ENCODE measurements at regions not wholly inside any gene's neighbourhood (a gene's known extent, or its start where the extent isn't known, plus 50 kb on each side); places are given as distances from the start of the nearest gene placed in this dataset.
A peak's percentile ranks its signal among the peaks of the same experiment; 100 is the strongest.

DNA sequence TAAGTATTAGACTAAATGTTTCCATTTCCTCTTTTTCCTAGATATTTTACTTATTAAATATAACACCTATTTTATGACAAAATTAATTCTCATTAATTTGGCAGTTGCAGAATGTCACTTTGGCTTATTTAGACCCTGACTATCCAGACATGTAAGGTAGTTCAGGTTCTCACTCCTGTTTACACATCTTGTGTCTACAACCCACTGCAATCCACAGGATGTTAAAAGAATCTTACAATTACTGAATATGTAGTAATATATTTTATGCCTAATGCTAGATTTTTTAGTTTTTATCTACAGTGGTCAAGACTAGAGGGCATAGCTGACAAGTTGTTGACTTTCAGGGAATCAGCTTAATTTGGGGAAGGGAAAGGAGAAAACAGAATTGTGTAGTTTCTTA lies 346.7 kb downstream of the USP25 start:
- H3K27me3 ChIP-seq (ENCODE audit: insufficient read depth, low read length): no peaks in the 10 kb centered on the region
- H3K9me3 ChIP-seq (ENCODE audit: low read depth, low read length): no peaks in the 10 kb centered on the region
- no peak overlapping the region for H2AFZ ChIP-seq (ENCODE audit: low read length)
- TF ChIP-seq, protein P1, sequence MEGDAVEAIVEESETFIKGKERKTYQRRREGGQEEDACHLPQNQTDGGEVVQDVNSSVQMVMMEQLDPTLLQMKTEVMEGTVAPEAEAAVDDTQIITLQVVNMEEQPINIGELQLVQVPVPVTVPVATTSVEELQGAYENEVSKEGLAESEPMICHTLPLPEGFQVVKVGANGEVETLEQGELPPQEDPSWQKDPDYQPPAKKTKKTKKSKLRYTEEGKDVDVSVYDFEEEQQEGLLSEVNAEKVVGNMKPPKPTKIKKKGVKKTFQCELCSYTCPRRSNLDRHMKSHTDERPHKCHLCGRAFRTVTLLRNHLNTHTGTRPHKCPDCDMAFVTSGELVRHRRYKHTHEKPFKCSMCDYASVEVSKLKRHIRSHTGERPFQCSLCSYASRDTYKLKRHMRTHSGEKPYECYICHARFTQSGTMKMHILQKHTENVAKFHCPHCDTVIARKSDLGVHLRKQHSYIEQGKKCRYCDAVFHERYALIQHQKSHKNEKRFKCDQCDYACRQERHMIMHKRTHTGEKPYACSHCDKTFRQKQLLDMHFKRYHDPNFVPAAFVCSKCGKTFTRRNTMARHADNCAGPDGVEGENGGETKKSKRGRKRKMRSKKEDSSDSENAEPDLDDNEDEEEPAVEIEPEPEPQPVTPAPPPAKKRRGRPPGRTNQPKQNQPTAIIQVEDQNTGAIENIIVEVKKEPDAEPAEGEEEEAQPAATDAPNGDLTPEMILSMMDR (IDR thresholded peaks at IDR 0.05; ENCODE audit: extremely low read depth, low read depth, low read length): no peak
- H3K4me3 ChIP-seq (ENCODE audit: insufficient read depth, low read length): no peak overlapping the region
- no peaks in the 10 kb centered on the region for H4K20me1 ChIP-seq (ENCODE audit: insufficient read depth, low read length)
- DNase-seq (ENCODE audit: insufficient read length, low spot score, missing footprints): no peak
- H3K36me3 ChIP-seq (ENCODE audit: insufficient read depth, low read length): no peaks in the 10 kb centered on the region
- peaks cover 36% of the 10 kb centered on the region for H3K4me1 ChIP-seq (ENCODE audit: insufficient read depth, low read length)
- no peak overlapping the region for H3K4me2 ChIP-seq (ENCODE audit: insufficient read depth, low read length)
- no peaks in the 10 kb centered on the region for H3K79me2 ChIP-seq (ENCODE audit: insufficient read depth, low read length)
- no peak overlapping the region for H3K27ac ChIP-seq (ENCODE audit: low read depth, low read length)

DNA sequence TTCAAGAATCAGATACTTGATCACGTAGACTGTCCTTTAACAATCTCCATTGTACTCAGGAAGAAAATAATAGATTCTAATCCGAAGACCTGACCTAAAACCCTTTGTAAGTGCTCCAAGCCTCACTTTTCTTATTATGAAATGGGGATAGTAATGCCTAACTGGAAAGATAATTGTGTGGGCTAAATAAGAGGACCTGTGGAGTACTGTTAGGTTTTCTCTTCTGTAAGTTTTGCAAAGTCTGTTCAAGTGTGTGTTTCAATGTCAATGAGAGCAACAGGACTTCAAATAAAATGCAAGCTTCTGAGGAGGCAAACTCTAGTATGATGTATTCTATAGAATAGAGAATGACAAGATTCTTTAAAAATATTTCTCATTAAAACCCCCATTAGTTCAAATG lies 348.6 kb downstream of the USP25 start:
- TF ChIP-seq, protein P1 (IDR thresholded peaks at IDR 0.05; ENCODE audit: extremely low read depth, low read depth, low read length): no peak
- H3K27ac ChIP-seq (ENCODE audit: low read depth, low read length): no peak overlapping the region
- no peaks in the 10 kb centered on the region for H3K36me3 ChIP-seq (ENCODE audit: insufficient read depth, low read length)
- peaks cover 30% of the 10 kb centered on the region for H3K4me1 ChIP-seq (ENCODE audit: insufficient read depth, low read length)
- no peak for DNase-seq (ENCODE audit: insufficient read length, low spot score, missing footprints)
- H3K4me2 ChIP-seq (ENCODE audit: insufficient read depth, low read length): no peak overlapping the region
- H4K20me1 ChIP-seq (ENCODE audit: insufficient read depth, low read length): no peaks in the 10 kb centered on the region
- H3K4me3 ChIP-seq (ENCODE audit: insufficient read depth, low read length): no peak overlapping the region
- H3K27me3 ChIP-seq (ENCODE audit: insufficient read depth, low read length): no peaks in the 10 kb centered on the region
- H3K9me3 ChIP-seq (ENCODE audit: low read depth, low read length): no peaks in the 10 kb centered on the region
- no peaks in the 10 kb centered on the region for H3K79me2 ChIP-seq (ENCODE audit: insufficient read depth, low read length)
- H2AFZ ChIP-seq (ENCODE audit: low read length): peak overlapping the region; percentile 39

DNA sequence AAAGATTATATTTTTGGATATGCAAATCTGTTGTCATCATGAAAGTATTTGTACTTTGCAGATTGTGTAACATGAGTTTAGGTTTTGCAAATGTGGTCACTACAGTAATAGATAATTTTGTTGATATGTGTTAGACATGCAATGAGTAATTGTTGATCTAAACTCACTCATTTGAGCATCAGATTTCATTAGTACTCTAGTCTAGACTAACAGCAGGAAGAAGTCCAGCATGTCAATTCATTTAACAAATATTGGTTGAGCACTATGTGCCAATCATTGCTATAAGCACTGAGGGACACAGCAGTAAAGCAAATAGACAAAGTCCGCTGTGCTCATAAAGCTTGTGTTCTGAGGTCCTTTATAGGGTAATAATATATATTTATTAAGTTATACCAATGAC lies 350.0 kb downstream of the USP25 start:
- H4K20me1 ChIP-seq (ENCODE audit: insufficient read depth, low read length): no peaks in the 10 kb centered on the region
- no peak for DNase-seq (ENCODE audit: insufficient read length, low spot score, missing footprints)
- no peaks in the 10 kb centered on the region for H3K9me3 ChIP-seq (ENCODE audit: low read depth, low read length)
- no peaks in the 10 kb centered on the region for H3K79me2 ChIP-seq (ENCODE audit: insufficient read depth, low read length)
- H3K36me3 ChIP-seq (ENCODE audit: insufficient read depth, low read length): no peaks in the 10 kb centered on the region
- H3K27me3 ChIP-seq (ENCODE audit: insufficient read depth, low read length): no peaks in the 10 kb centered on the region
- no peak overlapping the region for H2AFZ ChIP-seq (ENCODE audit: low read length)
- TF ChIP-seq, protein P1 (IDR thresholded peaks at IDR 0.05; ENCODE audit: extremely low read depth, low read depth, low read length): no peak
- H3K27ac ChIP-seq (ENCODE audit: low read depth, low read length): no peak overlapping the region
- H3K4me1 ChIP-seq (ENCODE audit: insufficient read depth, low read length): peaks cover 31% of the 10 kb centered on the region
- peak overlapping the region; percentile 32 for H3K4me2 ChIP-seq (ENCODE audit: insufficient read depth, low read length)
- no peak overlapping the region for H3K4me3 ChIP-seq (ENCODE audit: insufficient read depth, low read length)

DNA sequence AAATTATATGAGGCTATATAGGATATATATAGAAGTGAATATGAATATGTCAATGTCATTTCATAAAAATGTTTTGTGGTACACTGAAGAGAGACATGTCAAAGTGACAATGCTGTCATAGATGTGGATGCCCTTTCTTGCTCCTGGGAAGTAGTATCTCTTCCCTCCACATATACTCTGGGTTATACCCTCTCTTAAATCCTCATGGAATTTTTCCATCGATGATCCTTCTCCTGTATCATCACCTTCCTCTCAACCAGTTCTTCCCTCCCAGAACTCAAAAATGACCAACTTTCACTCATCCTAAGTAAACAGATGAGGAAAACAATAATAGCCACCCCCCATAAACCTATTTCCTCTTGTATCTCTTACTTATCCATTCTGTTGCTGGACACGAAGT lies 351.5 kb downstream of the USP25 start:
- H3K4me3 ChIP-seq (ENCODE audit: insufficient read depth, low read length): no peak overlapping the region
- peaks cover 46% of the 10 kb centered on the region for H3K4me1 ChIP-seq (ENCODE audit: insufficient read depth, low read length)
- H4K20me1 ChIP-seq (ENCODE audit: insufficient read depth, low read length): no peaks in the 10 kb centered on the region
- H3K36me3 ChIP-seq (ENCODE audit: insufficient read depth, low read length): no peaks in the 10 kb centered on the region
- no peaks in the 10 kb centered on the region for H3K27me3 ChIP-seq (ENCODE audit: insufficient read depth, low read length)
- no peaks in the 10 kb centered on the region for H3K79me2 ChIP-seq (ENCODE audit: insufficient read depth, low read length)
- no peak for DNase-seq (ENCODE audit: insufficient read length, low spot score, missing footprints)
- no peak overlapping the region for H3K27ac ChIP-seq (ENCODE audit: low read depth, low read length)
- peak overlapping the region; percentile 62 for H2AFZ ChIP-seq (ENCODE audit: low read length)
- TF ChIP-seq, protein P1 (IDR thresholded peaks at IDR 0.05; ENCODE audit: extremely low read depth, low read depth, low read length): no peak
- no peaks in the 10 kb centered on the region for H3K9me3 ChIP-seq (ENCODE audit: low read depth, low read length)
- no peak overlapping the region for H3K4me2 ChIP-seq (ENCODE audit: insufficient read depth, low read length)
